ENCODE measurements at regions not wholly inside any gene's neighbourhood (a gene's known extent, or its start where the extent isn't known, plus 50 kb on each side); places are given as distances from the start of the nearest gene placed in this dataset.

DNA sequence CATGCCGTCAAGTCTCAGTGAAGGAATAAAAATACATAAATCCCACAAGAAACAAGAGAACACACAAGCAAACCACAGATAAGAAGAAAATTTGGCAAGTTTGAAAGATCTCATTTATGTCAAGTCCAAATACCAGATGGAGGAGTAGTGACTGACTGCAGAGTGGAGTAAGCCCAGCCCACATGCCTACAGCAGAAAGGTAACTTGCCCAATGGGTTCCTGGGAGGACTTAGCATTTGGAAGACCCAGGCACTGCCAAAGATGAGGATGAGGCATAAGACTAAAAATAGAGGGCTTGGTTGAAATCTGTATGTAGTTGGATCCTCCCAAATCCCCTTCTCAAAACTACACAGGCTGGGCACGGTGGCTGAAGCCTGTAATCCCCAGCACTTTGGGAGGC is 70.8 kb downstream of the ZNF648 start:
- H3K4me1 ChIP-seq (ENCODE audit: control insufficient read depth in 4 of 4, insufficient read depth in 4 of 4, low read length in 3 of 4): no peaks in the 10 kb centered on the region
- no peak for DNase-seq (ENCODE audit: low spot score)
- peaks cover 0 to 3% (median 0%) of the 10 kb centered on the region in 4 donors for H3K27me3 ChIP-seq (ENCODE audit: control insufficient read depth in 4 of 4, insufficient read depth in 4 of 4, low read length in 3 of 4)
- H3K4me3 ChIP-seq (ENCODE audit: low read depth in 1 of 3, low read length in 3 of 3): no peak overlapping the region
- TF ChIP-seq, protein P1, sequence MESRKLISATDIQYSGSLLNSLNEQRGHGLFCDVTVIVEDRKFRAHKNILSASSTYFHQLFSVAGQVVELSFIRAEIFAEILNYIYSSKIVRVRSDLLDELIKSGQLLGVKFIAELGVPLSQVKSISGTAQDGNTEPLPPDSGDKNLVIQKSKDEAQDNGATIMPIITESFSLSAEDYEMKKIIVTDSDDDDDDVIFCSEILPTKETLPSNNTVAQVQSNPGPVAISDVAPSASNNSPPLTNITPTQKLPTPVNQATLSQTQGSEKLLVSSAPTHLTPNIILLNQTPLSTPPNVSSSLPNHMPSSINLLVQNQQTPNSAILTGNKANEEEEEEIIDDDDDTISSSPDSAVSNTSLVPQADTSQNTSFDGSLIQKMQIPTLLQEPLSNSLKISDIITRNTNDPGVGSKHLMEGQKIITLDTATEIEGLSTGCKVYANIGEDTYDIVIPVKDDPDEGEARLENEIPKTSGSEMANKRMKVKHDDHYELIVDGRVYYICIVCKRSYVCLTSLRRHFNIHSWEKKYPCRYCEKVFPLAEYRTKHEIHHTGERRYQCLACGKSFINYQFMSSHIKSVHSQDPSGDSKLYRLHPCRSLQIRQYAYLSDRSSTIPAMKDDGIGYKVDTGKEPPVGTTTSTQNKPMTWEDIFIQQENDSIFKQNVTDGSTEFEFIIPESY (IDR thresholded peaks at IDR 0.05): no peak
- no peak for TF ChIP-seq RAD21 (IDR thresholded peaks at IDR 0.05)
- TF ChIP-seq EGR1 (IDR thresholded peaks at IDR 0.05; ENCODE audit: low read depth in 2 of 2): no peak
- no peaks in the 10 kb centered on the region for H3K36me3 ChIP-seq (ENCODE audit: control insufficient read depth in 4 of 4, insufficient read depth in 3 of 4, low read depth in 1 of 4, low read length in 3 of 4)
- 86% methylated on average over 2 of the region's 2 CpGs for WGBS
- H3K27ac ChIP-seq (ENCODE audit: low read depth in 1 of 2, low read length in 2 of 2): no peak overlapping the region
- no peaks in the 10 kb centered on the region for H3K9me3 ChIP-seq (ENCODE audit: control insufficient read depth in 4 of 4, low read length in 3 of 4)
- H3K9ac ChIP-seq (ENCODE audit: low read depth in 1 of 2, low read length in 2 of 2): no peak overlapping the region

DNA sequence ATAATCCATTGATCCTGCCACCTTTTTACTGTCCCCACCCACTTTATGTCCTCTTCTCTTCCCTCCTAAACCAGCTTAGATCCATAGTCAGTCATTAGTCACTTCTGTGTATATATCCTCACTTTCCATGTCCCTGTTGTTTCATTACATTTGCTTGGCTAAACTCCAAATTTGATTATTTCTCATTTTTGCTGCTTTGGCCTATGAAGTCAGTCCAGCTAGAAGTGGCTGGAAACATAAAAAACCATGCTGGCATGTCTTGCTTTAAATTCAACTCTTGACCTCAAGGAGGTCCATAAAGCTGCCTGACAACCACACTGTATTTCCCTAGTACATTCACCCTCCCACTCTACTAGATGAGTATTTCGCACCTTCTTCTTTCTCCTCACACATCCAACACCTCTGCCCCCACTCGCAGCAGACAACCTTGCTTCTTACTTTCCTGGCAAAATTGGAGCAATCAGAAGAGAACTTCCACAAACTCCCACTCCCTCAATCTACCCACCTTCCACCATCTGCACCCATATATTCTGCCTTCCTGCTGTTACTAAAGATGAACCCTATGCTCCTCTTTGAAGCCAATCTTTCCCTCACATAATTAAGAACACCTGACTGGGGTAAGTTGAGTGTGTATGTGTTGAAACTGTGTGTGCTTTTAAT is 72.1 kb downstream of the ZNF648 start:
- Histone ChIP-seq H3K9ac (ENCODE audit: low read depth in 1 of 2, low read length in 2 of 2) (no peak overlapping the region), H3K4me1 (ENCODE audit: control insufficient read depth in 4 of 4, insufficient read depth in 4 of 4, low read length in 3 of 4) (no peaks in the 10 kb centered on the region), H3K36me3 (ENCODE audit: control insufficient read depth in 4 of 4, insufficient read depth in 3 of 4, low read depth in 1 of 4, low read length in 3 of 4) (no peaks in the 10 kb centered on the region), H3K4me3 (ENCODE audit: low read depth in 1 of 3, low read length in 3 of 3) (no peak overlapping the region), H3K27ac (ENCODE audit: low read depth in 1 of 2, low read length in 2 of 2) (no peak overlapping the region), H3K9me3 (ENCODE audit: control insufficient read depth in 4 of 4, low read length in 3 of 4) (no peaks in the 10 kb centered on the region), H3K27me3 (ENCODE audit: control insufficient read depth in 4 of 4, insufficient read depth in 4 of 4, low read length in 3 of 4) (no peaks in the 10 kb centered on the region)
- 81% methylated on average over 2 of the region's 2 CpGs for WGBS
- TF ChIP-seq, protein P1 (IDR thresholded peaks at IDR 0.05): no peak
- TF ChIP-seq SP1 (IDR thresholded peaks at IDR 0.05) (no peak), NR2F2 (IDR thresholded peaks at IDR 0.05) (no peak)
- TF ChIP-seq, protein P2, sequence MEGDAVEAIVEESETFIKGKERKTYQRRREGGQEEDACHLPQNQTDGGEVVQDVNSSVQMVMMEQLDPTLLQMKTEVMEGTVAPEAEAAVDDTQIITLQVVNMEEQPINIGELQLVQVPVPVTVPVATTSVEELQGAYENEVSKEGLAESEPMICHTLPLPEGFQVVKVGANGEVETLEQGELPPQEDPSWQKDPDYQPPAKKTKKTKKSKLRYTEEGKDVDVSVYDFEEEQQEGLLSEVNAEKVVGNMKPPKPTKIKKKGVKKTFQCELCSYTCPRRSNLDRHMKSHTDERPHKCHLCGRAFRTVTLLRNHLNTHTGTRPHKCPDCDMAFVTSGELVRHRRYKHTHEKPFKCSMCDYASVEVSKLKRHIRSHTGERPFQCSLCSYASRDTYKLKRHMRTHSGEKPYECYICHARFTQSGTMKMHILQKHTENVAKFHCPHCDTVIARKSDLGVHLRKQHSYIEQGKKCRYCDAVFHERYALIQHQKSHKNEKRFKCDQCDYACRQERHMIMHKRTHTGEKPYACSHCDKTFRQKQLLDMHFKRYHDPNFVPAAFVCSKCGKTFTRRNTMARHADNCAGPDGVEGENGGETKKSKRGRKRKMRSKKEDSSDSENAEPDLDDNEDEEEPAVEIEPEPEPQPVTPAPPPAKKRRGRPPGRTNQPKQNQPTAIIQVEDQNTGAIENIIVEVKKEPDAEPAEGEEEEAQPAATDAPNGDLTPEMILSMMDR (IDR thresholded peaks at IDR 0.05; ENCODE audit: low read depth, low read length, missing input control): no peak
- DNase-seq (ENCODE audit: low spot score): no peak

DNA sequence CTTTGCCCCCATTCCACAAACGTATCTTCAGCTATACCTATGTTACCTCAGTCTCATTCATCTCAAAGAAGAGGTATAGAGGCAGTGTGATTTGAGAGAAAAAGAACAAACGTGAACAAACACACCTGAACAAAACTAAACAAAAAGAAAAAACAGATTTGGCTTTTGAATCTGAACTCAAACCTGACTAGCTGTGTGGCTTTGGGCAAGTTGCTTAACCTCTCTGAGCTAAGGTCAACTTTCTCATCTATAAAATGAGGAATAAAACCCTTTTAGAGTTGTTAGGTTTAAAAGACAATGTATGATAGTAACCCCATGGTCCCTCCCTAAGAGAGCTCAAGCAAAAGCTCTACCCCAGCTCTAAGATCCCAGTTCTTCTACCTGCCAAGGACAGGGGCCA is 73.5 kb downstream of the ZNF648 start:
- TF ChIP-seq TAF1 (conservative IDR thresholded peaks at IDR 0.05): no peak
- TF ChIP-seq HNF4A (conservative IDR thresholded peaks at IDR 0.05): no peak
- TF ChIP-seq RAD21 (IDR thresholded peaks at IDR 0.05): no peak
- TF ChIP-seq HNF4G (IDR thresholded peaks at IDR 0.05): no peak
- TF ChIP-seq, protein P3, sequence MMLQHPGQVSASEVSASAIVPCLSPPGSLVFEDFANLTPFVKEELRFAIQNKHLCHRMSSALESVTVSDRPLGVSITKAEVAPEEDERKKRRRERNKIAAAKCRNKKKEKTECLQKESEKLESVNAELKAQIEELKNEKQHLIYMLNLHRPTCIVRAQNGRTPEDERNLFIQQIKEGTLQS (IDR thresholded peaks at IDR 0.05): no peak
- TF ChIP-seq FOXA1 (IDR thresholded peaks at IDR 0.05): no peak
- no peak for TF ChIP-seq NR2F2 (IDR thresholded peaks at IDR 0.05)
- TF ChIP-seq YY1 (IDR thresholded peaks at IDR 0.05): no peak
- TF ChIP-seq GABPA (IDR thresholded peaks at IDR 0.05 in 1 of 2, conservative IDR thresholded peaks at IDR 0.05 in 1 of 2): no peak
- TF ChIP-seq, protein P1 (IDR thresholded peaks at IDR 0.05): no peak
- TF ChIP-seq, protein P4, sequence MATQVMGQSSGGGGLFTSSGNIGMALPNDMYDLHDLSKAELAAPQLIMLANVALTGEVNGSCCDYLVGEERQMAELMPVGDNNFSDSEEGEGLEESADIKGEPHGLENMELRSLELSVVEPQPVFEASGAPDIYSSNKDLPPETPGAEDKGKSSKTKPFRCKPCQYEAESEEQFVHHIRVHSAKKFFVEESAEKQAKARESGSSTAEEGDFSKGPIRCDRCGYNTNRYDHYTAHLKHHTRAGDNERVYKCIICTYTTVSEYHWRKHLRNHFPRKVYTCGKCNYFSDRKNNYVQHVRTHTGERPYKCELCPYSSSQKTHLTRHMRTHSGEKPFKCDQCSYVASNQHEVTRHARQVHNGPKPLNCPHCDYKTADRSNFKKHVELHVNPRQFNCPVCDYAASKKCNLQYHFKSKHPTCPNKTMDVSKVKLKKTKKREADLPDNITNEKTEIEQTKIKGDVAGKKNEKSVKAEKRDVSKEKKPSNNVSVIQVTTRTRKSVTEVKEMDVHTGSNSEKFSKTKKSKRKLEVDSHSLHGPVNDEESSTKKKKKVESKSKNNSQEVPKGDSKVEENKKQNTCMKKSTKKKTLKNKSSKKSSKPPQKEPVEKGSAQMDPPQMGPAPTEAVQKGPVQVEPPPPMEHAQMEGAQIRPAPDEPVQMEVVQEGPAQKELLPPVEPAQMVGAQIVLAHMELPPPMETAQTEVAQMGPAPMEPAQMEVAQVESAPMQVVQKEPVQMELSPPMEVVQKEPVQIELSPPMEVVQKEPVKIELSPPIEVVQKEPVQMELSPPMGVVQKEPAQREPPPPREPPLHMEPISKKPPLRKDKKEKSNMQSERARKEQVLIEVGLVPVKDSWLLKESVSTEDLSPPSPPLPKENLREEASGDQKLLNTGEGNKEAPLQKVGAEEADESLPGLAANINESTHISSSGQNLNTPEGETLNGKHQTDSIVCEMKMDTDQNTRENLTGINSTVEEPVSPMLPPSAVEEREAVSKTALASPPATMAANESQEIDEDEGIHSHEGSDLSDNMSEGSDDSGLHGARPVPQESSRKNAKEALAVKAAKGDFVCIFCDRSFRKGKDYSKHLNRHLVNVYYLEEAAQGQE (IDR thresholded peaks at IDR 0.05): no peak
- TF ChIP-seq FOXA2 (IDR thresholded peaks at IDR 0.05): no peak
- Histone ChIP-seq H3K4me3 (ENCODE audit: low read depth in 1 of 3, low read length in 3 of 3) (no peak overlapping the region), H3K27ac (ENCODE audit: low read depth in 1 of 2, low read length in 2 of 2) (no peak overlapping the region), H3K9ac (ENCODE audit: low read depth in 1 of 2, low read length in 2 of 2) (no peak overlapping the region), H3K36me3 (ENCODE audit: control insufficient read depth in 4 of 4, insufficient read depth in 3 of 4, low read depth in 1 of 4, low read length in 3 of 4) (no peaks in the 10 kb centered on the region), H3K4me1 (ENCODE audit: control insufficient read depth in 4 of 4, insufficient read depth in 4 of 4, low read length in 3 of 4) (no peaks in the 10 kb centered on the region), H3K27me3 (ENCODE audit: control insufficient read depth in 4 of 4, insufficient read depth in 4 of 4, low read length in 3 of 4) (no peaks in the 10 kb centered on the region), H3K9me3 (ENCODE audit: control insufficient read depth in 4 of 4, low read length in 3 of 4) (no peaks in the 10 kb centered on the region)
- no peak for DNase-seq (ENCODE audit: low spot score)
- WGBS: 69% methylated on average over 2 of the region's 2 CpGs

Measured in liver (tissue), 8 donors.